ENCODE measurements at regions not wholly inside any gene's neighbourhood (a gene's known extent, or its start where the extent isn't known, plus 50 kb on each side); places are given as distances from the start of the nearest gene placed in this dataset.

- no peaks in the 10 kb centered on the region for H3K36me3 ChIP-seq
- TF ChIP-seq EP300 (IDR thresholded peaks at IDR 0.05) (no peak), POLR2AphosphoS5 (IDR thresholded peaks at IDR 0.05) (no peak), POLR2A (IDR thresholded peaks at IDR 0.05; ENCODE audit: low read depth) (no peak)
- 69% methylated on average over 4 of the region's 4 CpGs for WGBS
- H3K27me3 ChIP-seq: no peaks in the 10 kb centered on the region
- intact Hi-C loops (cut with DNase I): no loop called here
- no peaks in the 10 kb centered on the region for H3K9me3 ChIP-seq
- no peak overlapping the region for H3K4me3 ChIP-seq
- no peaks in the 10 kb centered on the region for H3K4me1 ChIP-seq
- no peak for DNase-seq (ENCODE audit: extremely low spot score)
- H3K27ac ChIP-seq (replicated peaks in 1 of 4): no peak overlapping the region
These were observed 524.0 kb downstream of the TOX3 start for GRCh38 chr16:52022980-52023379.

GRCh38 chr16:52022177-52022576 is 524.8 kb downstream of the TOX3 start:
- WGBS: 71% methylated on average over 3 of the region's 3 CpGs
- Histone ChIP-seq H3K27ac (replicated peaks in 1 of 4) (no peak overlapping the region), H3K4me1 (no peaks in the 10 kb centered on the region), H3K9me3 (peaks cover 0 to 3% (median 0%) of the 10 kb centered on the region in 4 donors), H3K27me3 (no peaks in the 10 kb centered on the region), H3K36me3 (no peaks in the 10 kb centered on the region), H3K4me3 (no peak overlapping the region)
- intact Hi-C loops (cut with DNase I): no loop called here
- DNase-seq (ENCODE audit: extremely low spot score): no peak
- TF ChIP-seq POLR2AphosphoS5 (IDR thresholded peaks at IDR 0.05): no peak
- TF ChIP-seq EP300 (IDR thresholded peaks at IDR 0.05): no peak
- TF ChIP-seq CTCF (IDR thresholded peaks at IDR 0.05): no peak
- TF ChIP-seq POLR2A (IDR thresholded peaks at IDR 0.05; ENCODE audit: low read depth): no peak

- H3K36me3 ChIP-seq: no peaks in the 10 kb centered on the region
- H3K4me3 ChIP-seq: no peak overlapping the region
- peaks cover 0 to 9% (median 5%) of the 10 kb centered on the region in 4 donors for H3K9me3 ChIP-seq
- intact Hi-C loops (cut with DNase I): no loop called here
- no peaks in the 10 kb centered on the region for H3K27me3 ChIP-seq
- 70% methylated on average over 2 of the region's 2 CpGs for WGBS
- no peak for DNase-seq (ENCODE audit: extremely low spot score)
- TF ChIP-seq POLR2A (IDR thresholded peaks at IDR 0.05; ENCODE audit: low read depth) (no peak), POLR2AphosphoS5 (IDR thresholded peaks at IDR 0.05) (no peak), EP300 (IDR thresholded peaks at IDR 0.05) (no peak), CTCF (IDR thresholded peaks at IDR 0.05) (no peak)
- H3K4me1 ChIP-seq: no peaks in the 10 kb centered on the region
- H3K27ac ChIP-seq (replicated peaks in 1 of 4): no peak overlapping the region
These were observed 530.6 kb downstream of the TOX3 start for GRCh38 chr16:52016387-52016786.

- Histone ChIP-seq H3K9me3 (no peaks in the 10 kb centered on the region), H3K36me3 (no peaks in the 10 kb centered on the region), H3K27ac (replicated peaks in 1 of 4) (no peak overlapping the region), H3K27me3 (no peaks in the 10 kb centered on the region), H3K4me1 (no peaks in the 10 kb centered on the region), H3K4me3 (no peak overlapping the region)
- no peak for DNase-seq (ENCODE audit: extremely low spot score)
- TF ChIP-seq POLR2A (IDR thresholded peaks at IDR 0.05; ENCODE audit: low read depth) (no peak), EP300 (IDR thresholded peaks at IDR 0.05) (no peak), POLR2AphosphoS5 (IDR thresholded peaks at IDR 0.05) (no peak), CTCF (IDR thresholded peaks at IDR 0.05) (no peak)
- intact Hi-C loops (cut with DNase I): no loop called here
These were observed 541.4 kb downstream of the TOX3 start for GRCh38 chr16:52005551-52005950.

GRCh38 chr16:52004343-52004742 is 542.6 kb downstream of the TOX3 start:
- intact Hi-C loops (cut with DNase I): no loop called here
- H3K4me1 ChIP-seq: no peaks in the 10 kb centered on the region
- no peaks in the 10 kb centered on the region for H3K27me3 ChIP-seq
- WGBS: 84% methylated on average over 6 of the region's 6 CpGs
- H3K4me3 ChIP-seq: no peak overlapping the region
- no peak for DNase-seq (ENCODE audit: extremely low spot score)
- H3K9me3 ChIP-seq: peaks cover 0 to 3% (median 0%) of the 10 kb centered on the region in 4 donors
- H3K36me3 ChIP-seq: no peaks in the 10 kb centered on the region
- H3K27ac ChIP-seq (replicated peaks in 1 of 4): no peak overlapping the region
- TF ChIP-seq EP300 (IDR thresholded peaks at IDR 0.05): no peak
- TF ChIP-seq POLR2AphosphoS5 (IDR thresholded peaks at IDR 0.05): no peak
- no peak for TF ChIP-seq POLR2A (IDR thresholded peaks at IDR 0.05; ENCODE audit: low read depth)
- no peak for TF ChIP-seq CTCF (IDR thresholded peaks at IDR 0.05)
